HG02938 (cell line): ENCODE measurements at regions not wholly inside any gene's neighbourhood (a gene's known extent, or its start where the extent isn't known, plus 50 kb on each side); places are given as distances from the start of the nearest gene placed in this dataset.
"Not testable (repeated sequence)": the region's sequence is repeated elsewhere in the genome, so short reads cannot be mapped to it uniquely, and the experiment has no call there.

Experiments
- ATAC-seq: cut with Tn5 transposase; IDR thresholded peaks from one replicate; pipeline ENCODE4 v1.9.1; 2021; ENCODE audit warnings: mild to moderate bottlenecking, moderate library complexity; ENCODE audit not compliant: unreplicated experiment

DNA sequence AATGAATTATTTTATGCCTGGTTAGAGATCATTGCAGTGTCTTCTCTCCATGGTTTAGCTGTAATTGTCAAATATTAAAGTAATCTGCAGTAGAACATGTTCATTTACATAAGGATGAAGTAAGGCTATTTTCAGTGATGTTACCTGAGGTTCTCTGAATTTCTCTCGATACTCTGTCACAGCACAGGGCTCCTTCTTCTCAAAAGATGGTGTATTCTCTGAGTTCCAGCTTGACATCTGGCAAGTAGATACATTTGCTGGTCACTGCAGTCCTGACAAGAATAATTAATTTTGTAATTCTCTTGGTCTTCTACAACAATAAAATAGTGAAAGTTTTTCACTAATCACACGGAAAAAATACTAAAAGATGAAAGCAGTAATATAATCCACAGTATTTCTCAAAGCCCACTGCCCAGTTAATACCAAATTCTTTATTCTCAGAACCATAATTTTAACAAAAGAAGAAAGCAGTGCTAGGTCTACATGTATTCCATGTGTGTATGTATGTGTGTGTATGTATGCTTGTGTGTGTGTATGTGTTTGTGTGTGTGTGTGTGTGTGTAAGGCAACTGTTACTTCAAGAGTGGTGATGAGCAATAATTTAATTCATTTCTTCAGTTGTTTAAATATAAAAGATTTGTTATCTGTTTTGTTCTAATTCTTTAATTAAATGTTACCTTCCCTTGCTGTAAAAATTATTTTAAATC lies 1165.5 kb upstream of the SLC39A10 start:
- ATAC-seq, result no peak

DNA sequence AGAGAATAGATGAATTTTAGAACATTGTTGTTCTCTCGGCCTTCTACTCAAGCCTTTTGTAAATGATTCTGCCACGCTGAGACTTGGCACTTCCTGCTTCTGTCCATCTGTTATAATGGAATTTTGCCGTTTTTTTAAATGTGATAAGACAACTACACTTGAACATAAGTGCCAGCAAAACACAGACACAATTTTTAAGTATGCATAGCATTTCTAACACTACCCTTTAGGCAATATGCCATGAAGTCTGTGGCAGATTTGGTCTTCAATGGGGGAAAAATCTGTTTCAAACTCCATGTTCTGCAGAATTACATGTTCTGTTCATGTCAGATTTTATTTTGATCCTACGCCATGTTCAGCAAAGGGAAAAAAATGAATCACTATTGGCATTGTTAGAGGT lies 1170.7 kb upstream of the SLC39A10 start:
- ATAC-seq, result no peak

DNA sequence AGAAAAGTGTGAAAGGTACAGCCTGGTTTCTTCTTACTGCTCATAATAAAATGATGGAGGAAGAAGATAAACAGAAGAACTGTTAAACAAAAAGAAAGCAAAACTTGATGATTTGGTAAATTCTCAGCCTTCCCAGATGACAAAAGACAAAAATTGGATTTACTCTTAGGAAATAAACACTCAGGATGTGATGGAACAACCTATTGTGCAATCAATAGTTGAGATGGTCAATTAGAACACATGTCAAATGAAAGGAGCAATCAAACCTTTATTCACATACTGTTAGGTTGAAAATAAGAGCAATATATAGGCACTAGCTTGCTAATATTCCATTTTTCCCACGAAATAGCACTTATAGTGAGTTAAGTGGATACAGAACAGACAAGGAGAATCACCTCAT lies 1174.0 kb upstream of the SLC39A10 start:
- no peak for ATAC-seq

DNA sequence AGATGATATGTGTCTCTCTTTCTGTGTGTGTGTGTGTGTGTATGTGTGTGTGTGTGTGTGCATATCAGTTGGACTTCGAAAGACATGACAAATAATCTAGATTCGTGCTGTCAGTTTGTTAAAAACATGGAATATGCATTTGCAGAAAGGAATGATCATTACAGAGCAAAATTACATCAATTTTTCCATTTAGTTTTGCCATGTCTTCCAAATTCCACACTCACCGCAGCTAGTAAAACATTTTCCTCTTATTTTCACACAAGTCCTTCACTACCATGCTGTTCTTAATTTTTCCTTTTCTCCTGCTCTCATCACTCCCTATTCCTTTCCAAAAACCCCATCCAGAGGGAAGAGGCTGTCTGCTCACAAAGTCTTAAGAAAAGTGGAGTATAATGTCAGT lies 1191.4 kb upstream of the SLC39A10 start:
- no peak for ATAC-seq

DNA sequence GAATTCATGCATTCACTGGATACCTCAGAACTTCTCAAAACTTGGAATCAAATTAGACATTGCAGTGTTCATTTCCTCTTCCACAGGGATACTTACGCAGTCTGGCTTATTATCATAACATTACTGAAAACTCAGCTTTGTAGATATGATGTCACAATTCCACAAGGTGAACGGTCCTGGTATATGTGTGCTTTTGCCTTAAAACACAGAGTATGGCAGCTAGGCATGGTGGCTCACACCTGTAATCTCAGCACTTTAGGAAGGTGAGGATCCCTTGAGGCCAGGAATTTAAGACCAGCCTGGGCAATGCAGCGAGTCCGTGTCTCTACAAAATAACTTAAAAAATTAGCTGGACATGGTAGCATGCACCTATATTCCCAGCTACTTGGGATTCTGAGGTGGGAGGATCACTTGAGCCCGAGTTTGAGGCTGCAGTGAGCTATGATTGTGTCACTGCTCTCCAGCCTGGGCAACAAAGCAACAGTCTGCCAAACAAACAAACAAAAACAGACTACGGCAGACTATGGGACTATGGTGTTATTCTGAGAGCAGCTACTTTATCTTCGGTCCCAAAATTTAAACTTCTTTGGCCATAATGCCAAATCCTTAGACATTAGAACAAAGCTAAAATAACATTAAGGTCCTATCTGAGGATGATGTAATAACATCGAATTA lies 1191.9 kb upstream of the SLC39A10 start:
- ATAC-seq, result no peak

DNA sequence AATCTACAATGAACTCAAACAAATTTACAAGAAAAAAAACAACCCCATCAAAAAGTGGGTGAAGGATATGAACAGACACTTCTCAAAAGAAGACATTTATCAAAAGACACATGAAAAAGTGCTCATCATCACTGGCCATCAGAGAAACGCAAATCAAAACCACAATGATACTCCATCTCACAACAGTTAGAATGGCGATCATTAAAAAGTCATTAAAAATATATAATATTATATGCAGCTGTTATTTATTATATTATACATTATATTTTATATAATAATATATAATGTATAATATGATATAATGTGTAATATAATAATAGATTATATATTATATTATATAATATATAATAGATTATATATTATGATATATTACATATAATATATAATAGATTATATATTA lies 1194.1 kb upstream of the SLC39A10 start:
- ATAC-seq, result not testable (repeated sequence)

DNA sequence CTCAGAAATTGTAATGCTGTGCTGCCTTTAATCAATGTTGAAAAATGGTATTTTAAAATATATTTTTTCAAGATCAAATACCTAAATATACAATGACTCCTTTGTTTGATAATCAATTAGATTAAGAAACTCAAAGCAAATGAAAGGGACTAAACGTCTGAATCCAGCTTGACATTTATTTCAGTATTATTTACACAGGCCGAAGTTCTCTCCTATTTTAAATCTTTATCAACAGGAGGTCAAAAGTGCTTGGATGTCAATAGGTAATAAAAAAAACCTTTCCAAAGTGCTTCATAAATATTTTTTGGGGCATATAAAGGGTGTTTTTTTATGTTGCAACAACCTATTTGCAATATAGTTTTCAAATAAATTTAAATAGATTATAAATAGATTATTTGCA lies 1201.7 kb upstream of the SLC39A10 start:
- ATAC-seq, result no peak

DNA sequence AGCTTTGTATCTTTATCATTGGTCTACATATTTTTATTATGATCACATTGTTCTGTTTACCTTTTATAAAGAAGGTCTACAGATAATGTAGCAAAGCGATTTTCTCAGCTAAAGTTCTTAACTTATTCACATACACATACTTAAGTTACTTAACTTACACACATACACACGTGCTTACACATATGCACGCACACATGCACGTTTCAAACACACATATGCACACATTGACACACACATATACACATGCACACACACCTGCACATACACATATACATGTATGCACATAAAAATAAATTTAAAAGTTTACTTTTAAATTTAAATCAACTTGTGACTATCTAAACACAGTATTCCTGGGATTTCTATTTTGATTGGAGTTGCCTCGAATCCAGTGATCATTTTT lies 1204.5 kb upstream of the SLC39A10 start:
- no peak for ATAC-seq

DNA sequence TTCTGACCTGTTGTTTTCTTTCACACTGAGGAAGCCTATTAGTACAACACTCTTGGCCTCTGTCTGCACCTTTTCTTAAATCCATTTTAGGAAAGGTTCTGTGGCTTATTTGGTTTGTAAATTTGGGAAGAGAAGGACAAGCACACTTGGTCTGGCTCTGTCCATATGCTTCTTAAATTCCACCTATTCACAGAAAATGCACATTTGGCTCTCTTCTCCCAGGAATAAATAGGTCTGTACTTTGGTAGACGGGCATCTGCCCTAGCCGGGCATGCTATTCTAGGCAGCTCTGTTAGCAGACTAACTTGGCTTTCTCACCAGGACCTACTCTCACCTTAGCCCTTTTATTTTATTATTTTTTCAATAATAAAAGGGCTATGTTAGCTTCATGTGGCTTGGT lies 1211.8 kb upstream of the SLC39A10 start:
- ATAC-seq, result no peak

DNA sequence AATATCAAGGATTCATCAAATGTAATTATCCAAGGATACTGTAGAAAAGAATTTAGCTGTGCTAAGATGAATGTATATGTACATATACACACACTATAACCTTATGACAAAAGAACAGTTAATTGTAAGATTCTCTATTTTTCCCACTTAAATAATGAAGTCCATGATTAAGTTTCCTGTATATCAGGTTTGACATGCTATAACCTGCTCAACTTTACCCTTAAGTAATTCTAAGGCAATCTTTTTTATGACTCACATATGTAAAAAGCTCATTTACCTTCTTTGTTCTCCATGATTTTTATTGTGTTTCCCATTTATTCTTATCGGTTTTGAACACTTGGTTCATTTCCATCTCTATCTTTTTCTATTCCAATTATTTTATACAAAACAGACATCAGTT lies 1213.1 kb upstream of the SLC39A10 start:
- ATAC-seq, result no peak

DNA sequence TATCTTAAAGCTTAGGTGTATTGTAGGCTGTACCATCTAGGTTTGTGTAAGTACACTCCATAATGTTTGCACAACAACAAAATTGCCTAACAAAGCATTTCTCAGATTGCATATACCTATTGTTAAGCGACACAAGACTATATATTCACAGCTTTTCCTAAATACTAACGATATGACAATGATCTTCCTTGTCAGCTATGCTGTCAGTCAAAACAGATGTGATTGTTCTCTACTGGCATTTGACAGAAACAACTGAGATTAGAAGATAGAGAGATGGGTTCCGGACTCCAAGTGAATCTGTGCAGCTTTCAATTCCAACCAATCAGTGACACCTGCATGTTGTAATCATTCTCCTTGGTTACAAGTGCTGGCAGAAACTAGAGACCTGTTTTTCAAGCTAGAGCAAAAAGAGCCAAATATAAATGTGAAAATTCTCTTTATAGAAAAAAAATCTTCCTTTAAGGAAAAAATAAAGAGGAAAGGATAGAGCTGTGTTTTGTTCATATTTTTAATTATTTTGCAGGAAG lies 1232.3 kb upstream of the SLC39A10 start:
- ATAC-seq, result no peak

DNA sequence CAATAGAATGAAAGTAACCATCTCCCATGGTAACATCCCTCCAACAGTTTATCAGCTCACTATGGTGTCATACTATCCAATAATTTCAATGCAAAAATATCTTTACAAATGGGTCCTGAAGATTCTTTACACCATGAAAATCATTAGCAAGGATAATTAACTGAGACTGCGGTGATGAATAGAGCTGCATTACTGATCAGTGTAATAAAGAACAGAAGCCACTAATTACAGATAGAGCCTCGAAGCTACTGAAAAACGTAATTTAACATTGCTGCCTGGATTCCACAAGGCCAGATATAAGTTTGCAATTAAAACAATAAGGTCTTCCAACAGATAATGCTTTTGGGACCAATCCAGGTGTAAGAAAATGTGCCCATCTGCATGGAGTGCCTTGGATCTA lies 1245.8 kb upstream of the SLC39A10 start:
- no peak for ATAC-seq

DNA sequence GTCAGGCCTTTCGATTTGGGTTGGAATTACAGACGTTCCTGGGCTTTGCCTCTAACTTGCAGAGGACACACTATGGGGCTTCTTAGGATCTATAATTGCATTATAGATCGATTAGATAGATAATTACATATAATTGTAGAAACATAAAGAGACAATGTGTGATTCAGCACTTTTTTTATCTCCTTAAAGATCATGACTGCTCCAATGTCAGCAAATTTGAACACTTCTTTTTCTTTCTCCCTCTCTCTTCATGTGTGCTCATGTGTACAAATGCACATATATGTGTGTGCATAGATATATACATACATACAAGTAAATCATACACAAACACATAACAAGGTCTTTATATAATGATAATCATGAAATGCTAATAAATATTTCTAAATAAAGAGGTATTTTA lies 1261.2 kb upstream of the SLC39A10 start:
- ATAC-seq, result no peak

DNA sequence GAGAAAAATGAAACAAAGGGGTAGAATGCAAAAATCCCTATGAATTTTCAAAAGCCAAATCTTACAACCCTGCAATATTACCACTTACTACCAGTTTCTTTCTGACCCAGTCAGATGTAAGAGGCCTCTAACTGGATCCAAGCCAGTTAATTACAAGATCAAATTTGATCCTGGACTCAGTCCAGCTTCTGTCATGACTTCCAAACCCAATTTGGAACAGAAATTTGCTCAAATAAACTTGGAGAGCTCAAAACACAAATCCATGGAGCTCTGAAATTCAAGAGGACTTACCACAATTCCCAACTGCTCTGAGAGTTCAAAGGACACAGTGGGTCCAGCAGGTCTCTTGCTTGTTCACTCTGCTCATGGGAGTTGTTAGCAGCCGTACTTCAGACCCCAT lies 1271.7 kb upstream of the SLC39A10 start:
- no peak for ATAC-seq

DNA sequence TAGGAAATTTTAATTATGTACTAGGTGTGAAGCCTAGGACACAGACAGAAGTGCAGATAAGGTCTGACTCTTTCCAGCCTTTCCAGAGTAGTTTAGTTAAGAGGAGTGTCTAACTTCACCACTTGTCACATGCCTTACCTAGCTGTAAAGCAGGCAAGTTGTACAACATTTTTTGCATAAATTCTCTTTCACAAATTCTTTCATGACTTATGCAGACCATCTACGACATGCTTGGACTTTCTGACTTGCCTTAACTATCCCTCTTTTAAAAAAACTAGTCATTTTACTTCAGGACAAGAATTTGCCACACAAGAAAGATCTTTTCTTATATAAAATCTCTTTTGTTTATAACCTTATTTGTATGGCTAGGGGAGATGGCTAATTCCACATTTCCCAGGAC lies 1273.6 kb upstream of the SLC39A10 start:
- no peak for ATAC-seq

DNA sequence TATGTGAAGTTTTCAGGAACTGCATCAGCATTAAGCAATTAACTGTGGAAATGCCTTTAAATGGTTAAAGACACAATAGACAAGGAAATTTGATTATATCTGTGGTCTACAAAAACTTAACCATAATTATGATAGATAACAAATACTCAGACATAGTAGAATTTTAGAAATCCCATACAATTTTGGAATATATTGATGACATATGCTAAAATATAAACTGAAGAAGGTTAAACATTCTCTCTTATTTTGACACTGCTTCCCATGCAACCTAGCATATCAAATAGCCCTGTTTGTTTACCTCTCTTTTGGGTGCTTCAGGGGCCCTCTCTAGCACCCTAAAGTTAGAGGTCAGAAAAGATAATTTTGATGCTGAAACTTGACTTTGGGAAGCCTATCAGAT lies 1274.8 kb upstream of the SLC39A10 start:
- no peak for ATAC-seq

DNA sequence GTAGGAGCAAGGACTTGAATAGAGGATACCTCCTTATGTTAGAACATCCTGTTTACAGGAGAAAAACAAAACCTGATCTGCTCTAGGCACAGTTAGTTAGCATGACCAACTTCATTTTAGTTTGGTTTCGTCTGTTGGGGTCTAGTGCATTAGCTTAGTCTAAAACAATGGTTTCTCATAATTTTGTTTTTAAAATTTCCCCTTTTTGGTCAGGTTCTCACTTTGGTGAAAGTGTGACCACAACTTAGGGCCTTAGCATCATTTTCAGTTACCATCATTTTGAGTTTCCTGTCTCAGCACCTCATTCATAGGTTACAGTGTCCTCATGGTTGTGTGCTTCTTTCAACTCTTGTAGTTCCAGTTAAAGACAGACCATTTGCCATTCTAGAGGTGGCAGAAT lies 1277.0 kb upstream of the SLC39A10 start:
- peak; percentile 92 for ATAC-seq

DNA sequence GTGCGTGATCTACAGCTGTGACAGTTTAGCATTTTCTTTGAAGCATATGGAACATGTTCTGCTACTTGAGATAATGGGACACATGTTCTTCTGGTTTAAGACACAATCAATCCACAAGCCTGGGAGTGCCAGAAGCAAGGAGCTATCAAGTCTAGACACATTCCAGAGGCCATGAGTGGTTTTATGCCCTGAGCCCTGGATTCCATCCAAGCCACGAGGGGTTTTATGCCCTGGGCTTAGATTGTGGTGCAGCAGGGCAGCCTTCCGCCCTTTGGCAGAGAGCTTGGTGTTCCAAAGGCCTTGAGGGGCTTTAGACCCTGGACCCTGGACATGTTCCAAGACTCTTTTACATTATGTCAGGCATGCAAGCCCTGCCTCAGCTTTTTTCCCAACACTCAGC lies 1289.6 kb upstream of the SLC39A10 start:
- not testable (repeated sequence) for ATAC-seq

DNA sequence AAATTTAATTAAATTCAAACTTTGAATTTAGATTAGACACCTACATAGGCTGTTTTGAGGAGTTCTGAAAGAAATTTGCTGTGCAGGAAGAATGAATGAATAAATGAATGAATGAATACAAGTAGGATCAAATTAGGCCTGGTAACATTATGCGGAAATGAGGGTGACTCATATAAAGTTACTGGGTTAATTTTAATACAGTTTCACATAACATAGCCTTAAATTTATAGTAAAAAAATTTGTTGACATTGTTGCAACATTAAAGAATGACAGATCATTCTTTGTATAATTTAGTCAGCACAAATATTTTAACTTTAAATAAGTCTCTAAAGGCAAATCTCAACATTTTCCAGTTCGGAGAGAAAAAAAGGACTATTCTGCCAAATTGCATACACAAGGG lies 1293.1 kb upstream of the SLC39A10 start:
- ATAC-seq, result no peak

DNA sequence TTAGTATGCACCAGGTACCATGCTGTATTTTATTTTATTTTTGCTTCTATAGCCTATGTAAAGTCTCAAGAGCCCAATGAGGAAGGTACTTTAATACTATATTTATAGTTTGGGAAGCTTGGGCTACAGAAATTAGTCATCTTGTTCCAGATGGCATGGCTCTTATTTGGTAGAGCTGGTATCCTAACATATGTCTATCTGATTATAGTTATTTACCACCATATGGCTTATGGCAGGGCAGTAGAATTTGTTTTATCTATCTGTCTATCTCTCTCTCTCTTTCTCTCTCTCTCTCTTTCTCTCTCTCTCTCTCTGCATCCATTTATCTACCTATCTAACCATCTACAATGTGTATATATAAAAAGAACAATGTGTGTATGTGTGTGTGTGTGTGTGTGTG lies 1293.7 kb upstream of the SLC39A10 start:
- no peak for ATAC-seq

DNA sequence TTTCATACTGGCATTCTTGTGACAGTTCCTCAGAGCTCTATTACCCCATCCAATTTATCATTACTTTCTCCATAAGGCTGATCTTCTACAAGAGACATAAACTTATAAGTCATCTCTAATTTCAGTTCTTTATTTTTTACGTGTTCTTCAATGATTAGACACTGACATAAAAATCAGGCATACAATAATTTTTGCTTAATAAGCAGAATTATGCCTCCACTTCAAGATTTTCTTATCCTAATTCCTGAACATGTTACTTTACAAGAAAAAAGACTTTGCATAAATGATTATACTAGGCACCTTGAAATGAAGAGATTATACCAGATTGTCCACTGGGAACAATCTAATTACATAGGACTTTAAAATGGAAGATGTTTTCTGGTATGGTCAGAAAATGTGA lies 1304.5 kb upstream of the SLC39A10 start:
- no peak for ATAC-seq

DNA sequence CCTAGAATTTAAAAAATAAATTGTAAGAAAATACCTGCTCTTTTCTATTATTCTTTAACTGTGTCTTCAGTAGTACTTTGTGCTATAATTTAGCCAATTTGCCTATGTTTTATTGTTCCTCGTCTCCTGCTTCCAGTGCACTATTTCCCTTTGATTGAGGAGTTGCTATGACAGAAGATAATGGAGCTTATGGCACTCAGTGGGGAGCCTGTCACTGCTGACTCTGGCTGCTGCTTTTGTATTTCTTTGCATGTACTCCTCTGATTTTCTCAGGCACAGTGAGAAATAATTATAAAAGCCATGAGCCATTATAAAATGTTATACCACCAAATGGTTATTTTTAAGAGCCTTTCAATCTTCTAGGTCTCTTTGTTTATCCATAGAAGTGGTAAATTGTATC lies 1310.8 kb upstream of the SLC39A10 start:
- ATAC-seq, result no peak

DNA sequence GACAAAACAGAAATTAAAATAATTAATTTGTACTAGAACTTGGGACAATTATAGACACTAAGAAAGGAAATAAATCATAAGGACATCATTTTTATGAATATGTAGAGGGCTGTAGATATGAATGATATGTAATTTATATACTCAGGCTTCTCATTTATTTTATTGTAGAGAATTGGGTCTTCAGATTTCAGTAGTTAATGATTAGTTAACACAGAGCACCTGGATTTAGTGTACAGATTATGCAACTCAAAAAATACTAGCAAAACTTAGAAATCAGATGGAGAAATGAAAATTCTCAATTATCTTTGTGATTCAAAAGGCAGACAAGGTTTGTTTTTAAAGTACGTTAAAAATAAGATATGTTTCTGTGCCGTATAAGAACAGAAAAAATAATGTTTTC lies 1311.7 kb upstream of the SLC39A10 start:
- no peak for ATAC-seq
